ENCODE measurements at regions not wholly inside any gene's neighbourhood (a gene's known extent, or its start where the extent isn't known, plus 50 kb on each side); places are given as distances from the start of the nearest gene placed in this dataset.

- no peak for TF ChIP-seq CDX4 (CRISPR knock-in tag; IDR thresholded peaks at IDR 0.05; ENCODE audit: borderline replicate concordance)
- TF ChIP-seq ZNF263 (CRISPR knock-in tag; IDR thresholded peaks at IDR 0.05; ENCODE audit: low read depth), result no peak
- no peak for TF ChIP-seq ZMAT4 (CRISPR knock-in tag; IDR thresholded peaks at IDR 0.05)
- no peak for TF ChIP-seq ZNF512 (CRISPR knock-in tag; IDR thresholded peaks at IDR 0.05; ENCODE audit: borderline replicate concordance)
- TF ChIP-seq ERG (CRISPR knock-in tag; IDR thresholded peaks at IDR 0.05), result no peak
- no peak for TF ChIP-seq ZNF532 (CRISPR knock-in tag; IDR thresholded peaks at IDR 0.05; ENCODE audit: borderline replicate concordance)
- TF ChIP-seq HMGA2 (CRISPR knock-in tag; IDR thresholded peaks at IDR 0.05), result no peak
- TF ChIP-seq CTCF (IDR thresholded peaks at IDR 0.05), result no peak
- TF ChIP-seq NR1H2 (CRISPR knock-in tag; IDR thresholded peaks at IDR 0.05), result no peak
- no peak for TF ChIP-seq SMAD4 (CRISPR knock-in tag; IDR thresholded peaks at IDR 0.05)
- TF ChIP-seq FOXP4 (CRISPR knock-in tag; IDR thresholded peaks at IDR 0.05), result no peak
Observed at GRCh38 chr3:86739244-86739643, 251.7 kb downstream of the VGLL3 start (continued).

GRCh38 chr3:86738684-86739083, 252.3 kb downstream of the VGLL3 start:
- ChIA-PET CTCF (no interaction called here), POLR2A (no interaction called here)
- Mint-ChIP-seq H3K9me3 (no peaks in the 10 kb centered on the region), H3K4me3 (no peak overlapping the region), H3K36me3 (no peaks in the 10 kb centered on the region), H3K27ac (no peak overlapping the region), H3K4me1 (no peaks in the 10 kb centered on the region), H3K27me3 (ENCODE audit: low read depth) (no peaks in the 10 kb centered on the region)
- ATAC-seq (no peak), DNase-seq (ENCODE audit: low spot score) (no peak)
- no peak for TF ChIP-seq RELA (CRISPR knock-in tag; IDR thresholded peaks at IDR 0.05; ENCODE audit: borderline replicate concordance)
- TF ChIP-seq ATF3 (CRISPR knock-in tag; conservative IDR thresholded peaks at IDR 0.05), result no peak
- no peak for TF ChIP-seq OVOL2 (CRISPR knock-in tag; IDR thresholded peaks at IDR 0.05; ENCODE audit: borderline replicate concordance)
- no peak for TF ChIP-seq USF2 (CRISPR knock-in tag; IDR thresholded peaks at IDR 0.05)
- TF ChIP-seq ZNF532 (CRISPR knock-in tag; IDR thresholded peaks at IDR 0.05; ENCODE audit: borderline replicate concordance), result no peak
- TF ChIP-seq SMAD4 (CRISPR knock-in tag; IDR thresholded peaks at IDR 0.05), result no peak

Data from WTC11 (cell line).